ENCODE measurements at regions not wholly inside any gene's neighbourhood (a gene's known extent, or its start where the extent isn't known, plus 50 kb on each side); places are given as distances from the start of the nearest gene placed in this dataset.

- no peak for TF ChIP-seq EZH2 (IDR thresholded peaks at IDR 0.05; ENCODE audit: borderline replicate concordance, low read depth, low read length, poor library complexity, severe bottlenecking)
- TF ChIP-seq CTCF (conservative IDR thresholded peaks at IDR 0.05; ENCODE audit: low read depth, low read length), result no peak
Measured at GRCh38 chr15:95446854-95447253, 883.6 kb upstream of the NR2F2 start.
